ENCODE measurements at regions not wholly inside any gene's neighbourhood (a gene's known extent, or its start where the extent isn't known, plus 50 kb on each side); places are given as distances from the start of the nearest gene placed in this dataset.

DNA sequence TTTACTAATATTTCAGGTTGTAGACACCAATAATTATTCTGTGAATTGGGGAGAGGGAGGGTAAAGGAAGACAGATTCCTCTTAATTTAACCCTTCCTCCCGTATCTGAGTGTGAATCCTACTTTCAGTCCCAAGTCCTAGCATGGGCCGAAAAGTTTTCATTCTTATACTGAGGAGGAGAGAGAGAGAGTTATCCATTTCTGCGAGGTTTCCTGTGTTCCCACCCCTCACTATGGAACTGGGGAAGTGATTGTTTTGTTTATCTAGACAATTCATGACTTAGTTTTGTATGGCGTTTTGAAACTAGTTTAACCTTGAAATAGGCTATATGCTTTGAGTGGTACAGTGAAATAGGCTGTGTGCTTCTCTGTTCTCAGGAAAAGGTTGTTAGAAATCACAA lies 134.0 kb upstream of the DPYD start:
- no peak for DNase-seq

GRCh38 chr1:98054367-98054701 lies 133.5 kb upstream of the DPYD start:
- no peak for DNase-seq

- DNase-seq = peak; percentile 28
Observed at GRCh38 chr1:98053471-98054366, 132.9 kb upstream of the DPYD start.

- DNase-seq = peak; percentile 25
Observed at GRCh38 chr1:98051065-98051675, 130.3 kb upstream of the DPYD start.

- DNase-seq = peak; percentile 29
Observed at GRCh38 chr1:98049370-98050135, 128.7 kb upstream of the DPYD start.

GRCh38 chr1:98048751-98049325 lies 128.0 kb upstream of the DPYD start:
- no peak for DNase-seq

DNA sequence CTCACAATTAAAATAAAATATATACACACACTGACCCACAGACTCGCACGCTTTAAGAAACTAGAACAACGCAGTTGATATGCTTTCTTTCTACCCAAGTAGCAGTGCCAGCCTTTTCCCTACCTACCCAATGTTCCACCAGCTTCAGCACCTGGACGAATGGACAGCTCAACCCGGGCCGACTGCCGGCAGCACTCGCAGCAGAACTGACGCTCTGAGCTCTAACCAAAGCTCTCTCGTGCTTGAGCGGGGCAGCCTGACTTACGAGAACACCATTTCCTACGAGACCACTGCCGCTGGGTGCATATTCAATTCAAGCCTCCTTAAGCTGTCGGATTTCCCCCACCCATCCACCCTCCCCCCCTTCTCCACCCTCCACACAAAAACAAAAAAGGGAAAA lies 127.4 kb upstream of the DPYD start:
- DNase-seq = peak; percentile 12

DNA sequence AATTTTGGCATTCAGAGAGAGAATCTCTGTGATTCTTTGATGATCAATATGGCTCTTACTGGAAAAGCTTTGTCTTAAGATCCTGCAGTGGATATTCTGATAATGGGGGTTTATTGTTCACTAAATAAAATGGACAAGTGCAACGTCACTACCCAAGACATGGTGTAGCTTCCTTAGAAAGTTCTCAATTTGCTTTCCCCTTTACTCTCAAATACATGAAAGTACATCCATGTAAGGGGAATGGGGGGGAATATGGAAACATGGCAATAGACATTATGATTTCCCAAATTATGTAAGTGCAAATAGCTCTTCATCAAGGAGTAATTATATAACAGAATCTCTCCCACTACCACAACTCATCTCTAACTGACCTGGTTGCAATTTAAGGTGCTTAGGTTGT lies 126.3 kb upstream of the DPYD start:
- no peak for DNase-seq

DNA sequence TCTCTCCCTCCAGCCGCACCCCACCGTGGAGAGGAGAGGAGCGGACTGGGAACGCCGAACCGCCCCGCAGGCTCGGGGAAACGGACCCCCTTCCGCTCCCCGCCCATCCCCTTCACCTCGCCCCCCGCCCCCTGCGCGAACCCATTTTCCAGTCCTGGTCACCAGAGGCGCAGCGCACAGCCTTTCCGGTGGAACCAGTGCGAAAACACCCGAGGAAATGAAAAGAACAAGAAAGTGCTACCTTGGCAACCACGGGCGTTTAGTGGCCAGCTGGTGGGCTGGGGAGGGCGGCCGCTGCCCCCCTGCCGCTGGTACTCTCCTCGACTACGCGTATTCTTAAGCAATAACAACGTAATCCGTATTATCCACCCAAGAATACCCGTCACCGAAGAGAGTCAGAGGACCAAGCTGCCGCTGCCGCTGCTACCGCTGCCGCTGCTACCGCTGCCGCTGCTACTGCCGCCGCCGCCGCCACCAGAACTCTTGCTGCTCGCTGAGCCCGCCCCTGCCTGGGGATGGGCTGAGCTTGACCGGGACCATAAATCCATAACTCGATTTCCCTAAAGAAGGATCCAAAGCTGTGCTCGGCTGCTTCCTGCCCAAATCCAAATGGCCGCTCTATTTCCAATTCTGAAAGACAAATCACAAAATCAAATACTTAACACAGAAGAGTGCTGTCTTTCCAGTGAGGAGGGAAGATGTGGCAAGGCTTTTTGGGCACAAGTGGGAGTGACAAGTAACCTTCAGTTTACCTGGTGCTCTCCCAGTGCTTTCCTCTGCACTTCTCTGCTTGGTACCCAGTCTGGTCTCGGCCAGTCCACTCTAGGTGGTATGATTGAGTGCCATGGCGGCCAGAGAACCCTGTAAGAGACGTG lies 125.2 kb upstream of the DPYD start:
- peak; percentile 62 for DNase-seq

- DNase-seq = no peak
Observed at GRCh38 chr1:98045211-98045766, 124.5 kb upstream of the DPYD start.

- DNase-seq = no peak
Observed at GRCh38 chr1:98044766-98045165, 123.9 kb upstream of the DPYD start.

- no peak for DNase-seq
Observed at GRCh38 chr1:98044071-98044697, 123.3 kb upstream of the DPYD start.

GRCh38 chr1:98035602-98036002 lies 114.8 kb upstream of the DPYD start:
- DNase-seq = no peak

- no peak for DNase-seq
Observed at GRCh38 chr1:98034505-98034904, 113.7 kb upstream of the DPYD start.

DNA sequence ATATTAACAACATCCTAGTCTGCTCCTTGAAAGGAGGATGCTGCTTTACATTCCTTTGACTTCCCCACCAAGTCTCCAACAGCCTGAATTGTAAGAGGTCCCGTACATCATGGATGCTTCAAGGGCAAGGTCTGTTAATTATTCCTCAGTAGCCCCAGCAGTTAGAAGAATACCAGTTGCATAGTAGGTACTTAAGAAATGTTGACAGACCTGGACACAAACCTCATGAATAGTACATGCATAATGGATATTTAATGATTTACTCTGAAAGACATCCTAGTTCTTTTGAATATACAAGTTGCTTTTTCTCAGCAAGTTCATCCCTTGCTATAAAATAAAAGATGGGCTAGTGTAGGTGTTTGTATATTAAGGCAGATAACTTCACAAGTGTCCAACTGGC lies 112.1 kb upstream of the DPYD start:
- DNase-seq = no peak

GRCh38 chr1:98030976-98031375 lies 110.1 kb upstream of the DPYD start:
- DNase-seq = no peak

DNA sequence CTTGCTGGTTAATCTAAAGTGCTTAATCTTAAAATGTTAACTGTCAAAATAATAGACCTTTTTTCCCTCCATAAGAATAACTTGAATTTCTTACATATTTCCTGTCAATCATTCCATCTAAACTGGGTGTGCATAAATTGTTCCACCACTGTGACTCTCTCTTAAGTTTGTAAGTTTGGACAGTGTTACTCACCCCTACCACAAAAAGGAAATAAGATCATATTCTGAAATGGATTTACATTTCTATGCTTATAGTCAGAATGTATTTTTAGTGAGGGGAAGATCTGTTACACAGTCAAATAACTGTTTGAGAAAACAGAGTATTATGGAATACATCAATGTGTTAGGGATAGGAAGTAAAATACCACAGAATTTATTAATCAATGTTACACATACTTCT lies 109.6 kb upstream of the DPYD start:
- no peak for DNase-seq

DNA sequence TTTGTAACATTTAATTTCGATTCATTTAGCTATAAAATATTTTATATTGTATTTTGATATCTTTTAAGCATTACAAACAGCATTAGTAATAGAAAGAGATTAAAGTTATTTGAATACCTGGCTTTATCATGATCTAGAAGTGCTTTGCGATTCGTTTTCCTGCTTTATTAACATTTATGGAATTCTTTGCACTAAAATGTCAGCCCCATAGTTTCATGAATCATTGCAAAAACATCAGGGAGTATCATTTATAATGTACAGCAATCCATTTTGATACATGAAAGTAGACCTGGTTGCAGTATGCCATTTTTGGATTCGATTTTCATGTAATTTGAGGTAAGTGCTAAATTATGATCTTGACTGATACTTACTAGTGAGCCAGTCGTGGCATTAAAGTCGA lies 108.0 kb upstream of the DPYD start:
- DNase-seq = no peak

DNA sequence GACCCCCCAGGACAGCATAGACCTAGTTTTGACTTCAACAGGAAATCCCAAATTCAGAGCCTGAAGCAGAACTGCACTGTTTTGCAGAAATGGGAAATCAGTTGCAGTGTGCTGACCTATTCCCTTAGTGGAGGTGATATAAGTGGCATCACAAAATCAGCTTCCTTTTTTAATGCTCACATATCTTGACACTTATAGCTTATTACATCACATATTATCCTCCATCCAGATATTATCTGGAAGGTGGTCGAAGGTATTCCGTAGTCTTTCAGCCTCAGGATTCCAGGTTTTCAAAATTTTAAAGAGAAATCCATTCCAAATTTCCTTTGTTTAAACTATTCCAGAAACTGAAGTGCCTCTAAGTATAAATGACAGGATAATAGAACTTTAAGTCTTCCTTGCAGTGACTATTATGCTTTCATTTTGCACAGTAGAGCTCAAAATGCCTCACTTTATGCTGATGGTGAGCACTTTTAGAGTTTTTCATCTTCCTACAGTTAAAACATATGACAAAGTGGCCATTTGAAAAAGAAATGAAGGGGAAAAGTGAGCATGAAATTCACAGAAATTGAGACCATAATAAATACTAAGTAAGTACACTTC lies 106.4 kb upstream of the DPYD start:
- DNase-seq = no peak

DNA sequence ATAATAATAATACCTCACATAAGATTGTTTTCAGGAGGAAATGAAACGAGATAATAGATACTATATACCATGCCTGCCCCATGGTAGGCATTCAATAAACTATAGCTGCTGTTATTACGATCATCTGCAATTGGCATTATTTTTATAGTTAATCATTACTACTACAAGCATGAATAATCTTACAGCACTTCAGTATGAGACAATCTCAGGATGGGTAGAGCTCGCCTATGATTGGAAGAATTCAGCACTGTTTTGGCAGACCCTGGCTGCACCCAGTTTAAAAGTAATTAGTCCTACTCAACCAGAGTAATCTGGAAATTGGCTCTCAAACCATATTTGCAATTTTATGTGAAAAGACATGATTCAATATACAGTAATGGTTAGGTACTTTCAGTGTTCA lies 105.0 kb upstream of the DPYD start:
- no peak for DNase-seq

DNA sequence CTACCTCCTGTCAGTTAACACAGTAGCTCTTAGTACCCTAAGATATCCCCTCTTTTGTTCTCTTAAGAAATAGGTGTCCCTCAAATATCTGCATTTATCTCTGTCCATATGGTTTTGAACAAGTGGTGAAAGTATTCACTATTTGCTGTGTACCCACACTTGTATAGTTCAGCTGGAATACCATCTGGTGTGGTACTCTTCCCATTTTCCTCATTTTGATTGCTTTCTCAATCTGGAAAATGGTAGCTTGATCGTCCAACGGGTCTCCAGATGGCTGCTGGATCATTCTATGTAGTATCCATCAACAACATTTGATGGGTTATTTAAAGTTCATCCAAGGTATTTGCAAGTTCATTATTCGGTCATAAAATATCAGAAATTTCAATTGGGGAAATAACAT lies 100.3 kb upstream of the DPYD start:
- no peak for DNase-seq

Measured in NCI-H510A (cell line).